ENCODE measurements at regions not wholly inside any gene's neighbourhood (a gene's known extent, or its start where the extent isn't known, plus 50 kb on each side); places are given as distances from the start of the nearest gene placed in this dataset.

GRCh38 chr2:176544991-176545956 lies 276.0 kb downstream of the MTX2 start:
- ATAC-seq (no peak), DNase-seq (no peak), FAIRE-seq (no peak)
- no peaks in the 10 kb centered on the region for H3K4me1 ChIP-seq
- TF ChIP-seq CTCF (IDR thresholded peaks at IDR 0.05): no peak
- no peak overlapping the region for H3K4me3 ChIP-seq
- intact Hi-C loops (cut with DNase I): no loop called here
- H3K9me3 ChIP-seq: no peaks in the 10 kb centered on the region
- H3K27me3 ChIP-seq: peaks cover 0 to 11% (median 0%) of the 10 kb centered on the region in 4 donors
- no peak overlapping the region for H3K27ac ChIP-seq
- no peaks in the 10 kb centered on the region for H3K36me3 ChIP-seq
- WGBS, 2 donors: 58 to 66% methylated on average over 4 of the region's 4 CpGs

- Histone ChIP-seq H3K4me1 (no peaks in the 10 kb centered on the region), H3K9me3 (no peaks in the 10 kb centered on the region), H3K36me3 (no peaks in the 10 kb centered on the region), H3K27ac (no peak overlapping the region), H3K27me3 (peaks cover 0 to 11% (median 0%) of the 10 kb centered on the region in 4 donors), H3K4me3 (no peak overlapping the region)
- 72 to 76% methylated on average over 4 of the region's 4 CpGs for WGBS, 2 donors
- TF ChIP-seq CTCF (IDR thresholded peaks at IDR 0.05): no peak
- ATAC-seq (no peak), DNase-seq (no peak), FAIRE-seq (no peak)
- intact Hi-C loops (cut with DNase I): no loop called here
These were observed 277.3 kb downstream of the MTX2 start for GRCh38 chr2:176546550-176546949.

DNA sequence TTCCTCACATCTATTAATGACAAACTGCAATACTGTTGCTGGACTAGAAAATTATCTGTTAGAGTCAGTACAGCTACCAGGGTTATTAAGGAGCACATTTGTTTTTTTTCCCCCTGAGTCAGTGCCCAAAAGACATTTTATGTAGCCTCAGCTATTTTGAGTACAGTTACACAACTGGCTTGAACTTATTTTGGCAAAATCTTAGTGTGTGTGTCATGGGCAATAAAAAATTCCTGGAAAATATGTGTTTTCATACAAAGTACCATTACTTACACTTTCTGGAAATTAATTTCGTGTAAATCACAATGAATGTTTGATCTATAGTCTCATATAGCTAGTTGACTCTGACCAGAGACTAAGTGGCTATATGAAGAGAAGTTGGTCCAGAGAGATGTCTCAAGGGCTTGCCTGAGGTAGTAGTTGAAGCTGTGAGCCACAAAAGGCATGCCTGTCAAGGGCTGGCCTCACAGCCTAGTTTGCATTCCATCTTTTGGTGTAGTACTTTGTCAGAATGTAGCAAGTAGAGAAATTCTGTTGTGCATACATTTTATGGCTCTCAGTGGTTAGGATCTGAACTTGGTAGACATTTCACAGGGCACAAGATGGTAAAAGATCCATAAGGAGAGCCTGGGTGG lies 283.4 kb downstream of the MTX2 start:
- H3K27ac ChIP-seq: no peak overlapping the region
- 54 to 57% methylated on average over 1 of the region's 1 CpG for WGBS, 2 donors
- H3K4me3 ChIP-seq: no peak overlapping the region
- H3K27me3 ChIP-seq: peaks cover 0 to 5% (median 0%) of the 10 kb centered on the region in 4 donors
- no peak for DNase-seq
- no peak for TF ChIP-seq CTCF (IDR thresholded peaks at IDR 0.05)
- H3K36me3 ChIP-seq: no peaks in the 10 kb centered on the region
- no peak for FAIRE-seq
- no peaks in the 10 kb centered on the region for H3K9me3 ChIP-seq
- intact Hi-C loops (cut with DNase I): no loop called here
- no peaks in the 10 kb centered on the region for H3K4me1 ChIP-seq
- no peak for ATAC-seq

DNA sequence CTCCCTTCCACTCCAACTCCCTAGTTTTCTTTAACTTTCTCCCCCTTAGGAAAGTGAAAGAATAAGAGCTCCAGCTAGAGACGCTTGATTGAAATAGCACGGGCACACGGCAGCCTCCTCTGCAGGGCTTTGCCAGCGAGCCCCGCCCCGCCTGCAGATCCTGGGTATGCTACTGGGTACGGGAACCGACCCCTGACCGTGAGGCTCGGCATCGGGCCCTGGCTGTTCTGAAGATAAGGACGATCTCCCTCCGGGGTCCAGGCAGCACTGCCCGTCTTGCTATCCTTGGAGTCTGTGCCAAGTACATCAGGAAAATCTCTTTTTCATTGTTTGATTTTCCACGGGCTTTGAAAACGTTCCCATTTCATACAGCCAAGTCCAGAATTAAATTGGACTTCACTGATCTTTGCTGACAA lies 284.5 kb downstream of the MTX2 start:
- Histone ChIP-seq H3K27me3 (peaks cover 0 to 10% (median 0%) of the 10 kb centered on the region in 4 donors), H3K27ac (peak overlapping the region in 2 of 4 donors; percentile 24 to 44), H3K4me3 (peak overlapping the region in 3 of 4 donors; percentile 19 to 50 (median 33)), H3K36me3 (no peaks in the 10 kb centered on the region), H3K4me1 (no peaks in the 10 kb centered on the region), H3K9me3 (no peaks in the 10 kb centered on the region)
- TF ChIP-seq CTCF (IDR thresholded peaks at IDR 0.05): no peak
- DNase-seq (peak; percentile 23 to 80 (median 45)), ATAC-seq (peak; percentile 79 to 94 (median 89)), FAIRE-seq (no peak)
- intact Hi-C loops (cut with DNase I): no loop called here
- 1% methylated on average over 16 of the region's 16 CpGs for WGBS, 2 donors

Measured in pancreas (tissue), 10 donors.